ENCODE measurements at regions not wholly inside any gene's neighbourhood (a gene's known extent, or its start where the extent isn't known, plus 50 kb on each side); places are given as distances from the start of the nearest gene placed in this dataset.

DNA sequence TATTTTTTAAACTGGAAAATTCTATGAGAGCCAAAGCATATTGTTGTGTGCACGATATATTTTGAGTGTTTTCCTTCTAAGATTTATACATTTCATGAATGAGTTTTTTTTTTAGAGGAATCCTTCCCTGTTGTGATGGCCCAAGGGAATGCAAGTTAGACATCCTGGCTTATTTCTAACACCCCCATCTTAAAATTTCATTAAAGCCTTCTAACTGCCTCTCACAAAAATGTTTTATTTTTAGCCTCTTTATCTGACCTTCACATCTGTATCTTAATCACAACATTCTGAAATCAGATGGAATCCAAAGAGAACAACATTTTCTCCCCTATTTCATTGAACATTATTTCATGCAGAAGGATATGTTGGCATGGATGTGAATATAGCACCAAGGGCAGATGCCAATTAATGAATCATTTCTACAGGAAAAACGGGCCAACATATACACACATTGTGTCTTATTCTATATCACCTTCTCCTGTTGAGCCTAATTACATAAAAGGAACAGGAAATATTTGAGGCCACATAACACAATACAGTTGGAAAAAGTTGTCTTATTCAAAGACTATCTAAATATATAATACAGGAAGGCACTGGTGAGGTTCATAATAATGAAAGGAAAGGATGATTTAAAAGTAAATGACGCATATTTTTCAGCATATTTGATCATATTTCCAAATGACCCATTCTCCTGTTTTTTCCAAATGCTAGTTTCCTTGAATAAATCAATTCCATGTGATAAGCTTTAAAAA is 455.5 kb downstream of the TTLL7 start (continued):
- TF ChIP-seq, protein P1, sequence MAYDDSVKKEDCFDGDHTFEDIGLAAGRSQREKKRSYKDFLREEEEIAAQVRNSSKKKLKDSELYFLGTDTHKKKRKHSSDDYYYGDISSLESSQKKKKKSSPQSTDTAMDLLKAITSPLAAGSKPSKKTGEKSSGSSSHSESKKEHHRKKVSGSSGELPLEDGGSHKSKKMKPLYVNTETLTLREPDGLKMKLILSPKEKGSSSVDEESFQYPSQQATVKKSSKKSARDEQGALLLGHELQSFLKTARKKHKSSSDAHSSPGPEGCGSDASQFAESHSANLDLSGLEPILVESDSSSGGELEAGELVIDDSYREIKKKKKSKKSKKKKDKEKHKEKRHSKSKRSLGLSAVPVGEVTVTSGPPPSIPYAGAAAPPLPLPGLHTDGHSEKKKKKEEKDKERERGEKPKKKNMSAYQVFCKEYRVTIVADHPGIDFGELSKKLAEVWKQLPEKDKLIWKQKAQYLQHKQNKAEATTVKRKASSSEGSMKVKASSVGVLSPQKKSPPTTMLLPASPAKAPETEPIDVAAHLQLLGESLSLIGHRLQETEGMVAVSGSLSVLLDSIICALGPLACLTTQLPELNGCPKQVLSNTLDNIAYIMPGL (CRISPR knock-in tag; IDR thresholded peaks at IDR 0.05) = no peak
- TF ChIP-seq, protein P2, sequence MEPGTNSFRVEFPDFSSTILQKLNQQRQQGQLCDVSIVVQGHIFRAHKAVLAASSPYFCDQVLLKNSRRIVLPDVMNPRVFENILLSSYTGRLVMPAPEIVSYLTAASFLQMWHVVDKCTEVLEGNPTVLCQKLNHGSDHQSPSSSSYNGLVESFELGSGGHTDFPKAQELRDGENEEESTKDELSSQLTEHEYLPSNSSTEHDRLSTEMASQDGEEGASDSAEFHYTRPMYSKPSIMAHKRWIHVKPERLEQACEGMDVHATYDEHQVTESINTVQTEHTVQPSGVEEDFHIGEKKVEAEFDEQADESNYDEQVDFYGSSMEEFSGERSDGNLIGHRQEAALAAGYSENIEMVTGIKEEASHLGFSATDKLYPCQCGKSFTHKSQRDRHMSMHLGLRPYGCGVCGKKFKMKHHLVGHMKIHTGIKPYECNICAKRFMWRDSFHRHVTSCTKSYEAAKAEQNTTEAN (CRISPR knock-in tag; IDR thresholded peaks at IDR 0.05) = no peak
- TF ChIP-seq, protein P3, sequence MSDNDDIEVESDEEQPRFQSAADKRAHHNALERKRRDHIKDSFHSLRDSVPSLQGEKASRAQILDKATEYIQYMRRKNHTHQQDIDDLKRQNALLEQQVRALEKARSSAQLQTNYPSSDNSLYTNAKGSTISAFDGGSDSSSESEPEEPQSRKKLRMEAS (CRISPR knock-in tag; IDR thresholded peaks at IDR 0.05) = no peak
- TF ChIP-seq, protein P4, sequence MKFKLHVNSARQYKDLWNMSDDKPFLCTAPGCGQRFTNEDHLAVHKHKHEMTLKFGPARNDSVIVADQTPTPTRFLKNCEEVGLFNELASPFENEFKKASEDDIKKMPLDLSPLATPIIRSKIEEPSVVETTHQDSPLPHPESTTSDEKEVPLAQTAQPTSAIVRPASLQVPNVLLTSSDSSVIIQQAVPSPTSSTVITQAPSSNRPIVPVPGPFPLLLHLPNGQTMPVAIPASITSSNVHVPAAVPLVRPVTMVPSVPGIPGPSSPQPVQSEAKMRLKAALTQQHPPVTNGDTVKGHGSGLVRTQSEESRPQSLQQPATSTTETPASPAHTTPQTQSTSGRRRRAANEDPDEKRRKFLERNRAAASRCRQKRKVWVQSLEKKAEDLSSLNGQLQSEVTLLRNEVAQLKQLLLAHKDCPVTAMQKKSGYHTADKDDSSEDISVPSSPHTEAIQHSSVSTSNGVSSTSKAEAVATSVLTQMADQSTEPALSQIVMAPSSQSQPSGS (CRISPR knock-in tag; IDR thresholded peaks at IDR 0.05; ENCODE audit: borderline replicate concordance, low read depth) = no peak

DNA sequence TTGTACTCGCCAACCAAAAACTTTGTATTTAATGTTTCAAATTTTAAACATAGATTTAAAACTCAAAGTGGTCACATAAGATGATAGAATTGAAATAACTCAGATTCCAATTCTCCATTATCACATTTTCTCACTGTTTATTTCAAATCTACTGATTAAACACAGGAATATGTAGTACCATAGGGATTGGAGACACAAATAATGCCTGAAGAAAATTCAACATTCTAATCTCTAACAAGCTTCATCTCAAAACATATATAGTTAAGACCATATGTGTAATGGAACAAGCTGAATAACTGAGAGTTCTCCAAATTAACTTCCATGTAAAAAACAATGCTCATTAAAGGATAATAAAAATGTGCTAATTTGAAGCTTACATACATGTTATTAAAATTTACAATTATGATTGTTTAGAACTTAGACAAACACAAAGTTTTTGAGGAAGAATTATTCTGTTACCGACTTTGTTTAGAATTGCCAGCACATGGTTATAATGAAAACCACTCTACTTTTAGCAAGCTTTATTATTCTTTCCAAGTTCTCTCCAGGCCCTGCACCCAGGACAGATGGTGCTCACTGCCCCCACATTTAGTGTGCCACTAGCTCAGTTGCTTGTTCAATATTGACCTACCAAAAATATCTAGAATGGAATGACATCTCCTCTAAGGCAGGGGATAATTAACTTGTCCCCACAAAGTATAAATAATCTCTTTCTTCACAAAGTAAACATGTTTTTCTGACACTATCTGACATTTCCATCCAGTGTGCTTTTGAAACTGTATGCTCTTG is 467.2 kb downstream of the TTLL7 start:
- TF ChIP-seq CREM (CRISPR knock-in tag; IDR thresholded peaks at IDR 0.05) (no peak), FOXP1 (CRISPR knock-in tag; IDR thresholded peaks at IDR 0.05; ENCODE audit: borderline replicate concordance) (no peak)
- TF ChIP-seq, protein P5, sequence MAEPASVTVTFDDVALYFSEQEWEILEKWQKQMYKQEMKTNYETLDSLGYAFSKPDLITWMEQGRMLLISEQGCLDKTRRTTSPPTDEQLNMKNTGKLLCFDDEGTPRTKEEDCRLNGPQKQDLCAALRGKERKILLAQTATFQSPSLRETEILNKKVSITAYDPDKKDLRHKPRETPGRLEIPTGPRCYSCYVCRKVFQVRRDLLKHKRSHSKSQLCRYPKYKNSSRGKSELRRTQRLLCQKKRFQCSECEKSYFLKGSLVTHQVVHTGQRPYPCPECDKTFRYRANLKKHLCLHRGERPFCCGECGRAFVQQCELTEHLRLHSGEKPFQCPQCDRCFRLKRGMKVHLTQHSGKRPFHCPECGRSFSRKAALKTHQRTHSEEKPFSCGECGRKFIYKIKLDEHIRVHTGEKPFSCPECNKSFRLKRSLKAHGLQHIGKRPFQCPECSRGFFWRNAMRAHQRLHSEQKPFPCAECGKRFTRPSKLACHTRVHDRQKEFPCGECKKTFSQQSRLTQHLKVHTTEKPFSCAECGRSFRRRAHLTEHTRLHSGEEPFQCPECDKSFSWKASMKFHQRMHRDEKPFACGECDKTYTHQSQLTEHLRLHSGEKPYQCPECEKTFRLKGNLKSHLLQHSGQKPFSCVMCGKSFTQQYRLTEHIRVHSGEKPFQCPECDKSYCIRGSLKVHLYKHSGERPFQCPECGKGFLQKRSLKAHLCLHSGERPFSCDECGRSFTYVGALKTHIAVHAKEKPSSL (CRISPR knock-in tag; conservative IDR thresholded peaks at IDR 0.05) = no peak
- no peak overlapping the region for H3K4me3 Mint-ChIP-seq
- H3K4me1 Mint-ChIP-seq = no peaks in the 10 kb centered on the region
- no peaks in the 10 kb centered on the region for H3K36me3 Mint-ChIP-seq
- ATAC-seq = no peak
- DNase-seq (ENCODE audit: low spot score) = no peak
- no peaks in the 10 kb centered on the region for H3K27me3 Mint-ChIP-seq (ENCODE audit: low read depth)
- peaks cover 21% of the 10 kb centered on the region for H3K9me3 Mint-ChIP-seq
- no peak overlapping the region for H3K27ac Mint-ChIP-seq
- ChIA-PET POLR2A (no interaction called here), CTCF (no interaction called here)

DNA sequence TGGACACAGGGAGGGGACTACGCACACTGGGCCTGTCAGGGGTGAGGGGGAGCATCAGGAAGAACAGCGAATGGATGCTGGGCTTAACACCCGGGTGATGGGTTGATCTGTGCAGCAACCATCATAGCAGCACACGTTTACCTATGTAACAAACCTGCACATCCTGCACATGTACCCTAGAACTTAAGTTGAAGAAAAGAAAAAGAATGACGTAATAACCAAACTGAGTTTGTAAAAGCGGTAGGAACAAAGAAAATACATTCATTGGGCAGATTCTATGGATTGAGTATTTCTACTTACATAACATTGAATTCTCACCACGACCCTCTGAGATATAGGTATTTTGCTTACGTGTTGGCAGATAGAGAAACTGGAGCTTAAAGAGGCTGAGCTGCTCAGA is 468.4 kb downstream of the TTLL7 start:
- POLR2A ChIA-PET = no interaction called here
- H3K36me3 Mint-ChIP-seq = no peaks in the 10 kb centered on the region

More for the DNA sequence above, 468.4 kb downstream of the TTLL7 start:
- no peaks in the 10 kb centered on the region for H3K27me3 Mint-ChIP-seq (ENCODE audit: low read depth)
- H3K4me1 Mint-ChIP-seq = no peaks in the 10 kb centered on the region
- H3K27ac Mint-ChIP-seq = no peak overlapping the region
- no peak overlapping the region for H3K4me3 Mint-ChIP-seq
- H3K9me3 Mint-ChIP-seq = peaks cover 15% of the 10 kb centered on the region
- no peak for DNase-seq (ENCODE audit: low spot score)
- CTCF ChIA-PET = no interaction called here
- no peak for TF ChIP-seq KAT7 (CRISPR knock-in tag; IDR thresholded peaks at IDR 0.05; ENCODE audit: borderline replicate concordance)
- TF ChIP-seq ELF4 (CRISPR knock-in tag; IDR thresholded peaks at IDR 0.05; ENCODE audit: low read depth) = no peak
- no peak for TF ChIP-seq NR1H2 (CRISPR knock-in tag; IDR thresholded peaks at IDR 0.05)
- no peak for TF ChIP-seq ZNF317 (CRISPR knock-in tag; IDR thresholded peaks at IDR 0.05; ENCODE audit: borderline replicate concordance, low read depth)
- TF ChIP-seq, protein P3 (CRISPR knock-in tag; IDR thresholded peaks at IDR 0.05) = no peak
- TF ChIP-seq, protein P6, sequence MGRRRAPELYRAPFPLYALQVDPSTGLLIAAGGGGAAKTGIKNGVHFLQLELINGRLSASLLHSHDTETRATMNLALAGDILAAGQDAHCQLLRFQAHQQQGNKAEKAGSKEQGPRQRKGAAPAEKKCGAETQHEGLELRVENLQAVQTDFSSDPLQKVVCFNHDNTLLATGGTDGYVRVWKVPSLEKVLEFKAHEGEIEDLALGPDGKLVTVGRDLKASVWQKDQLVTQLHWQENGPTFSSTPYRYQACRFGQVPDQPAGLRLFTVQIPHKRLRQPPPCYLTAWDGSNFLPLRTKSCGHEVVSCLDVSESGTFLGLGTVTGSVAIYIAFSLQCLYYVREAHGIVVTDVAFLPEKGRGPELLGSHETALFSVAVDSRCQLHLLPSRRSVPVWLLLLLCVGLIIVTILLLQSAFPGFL (CRISPR knock-in tag; IDR thresholded peaks at IDR 0.05; ENCODE audit: borderline replicate concordance) = no peak
- no peak for ATAC-seq
